ENCODE measurements at regions not wholly inside any gene's neighbourhood (a gene's known extent, or its start where the extent isn't known, plus 50 kb on each side); places are given as distances from the start of the nearest gene placed in this dataset.
"Not testable (repeated sequence)": the region's sequence is repeated elsewhere in the genome, so short reads cannot be mapped to it uniquely, and the experiment has no call there.

DNA sequence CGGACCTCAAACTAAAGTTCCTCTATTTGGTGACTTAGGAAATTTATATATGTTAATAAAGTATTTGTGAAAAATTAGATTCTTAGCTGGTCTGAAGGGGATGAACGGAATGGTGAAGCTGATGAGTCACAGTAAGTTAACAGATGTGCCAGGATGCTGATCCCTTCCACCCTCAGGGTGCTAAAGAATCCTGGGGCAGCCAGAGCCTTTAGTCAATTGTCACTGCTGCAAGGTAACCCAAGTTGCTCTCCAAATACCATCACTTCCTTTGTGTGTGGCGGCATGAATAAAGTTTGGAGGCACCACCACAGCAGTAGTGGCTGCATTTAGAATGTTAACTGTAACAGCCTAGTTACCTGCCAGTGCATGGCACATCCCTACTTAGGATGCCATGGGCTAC is 222.6 kb upstream of the PPP1R3A start:
- H3K36me3 Mint-ChIP-seq (ENCODE audit: low read depth), result no peaks in the 10 kb centered on the region
- no peaks in the 10 kb centered on the region for H3K27me3 Mint-ChIP-seq (ENCODE audit: low read depth)
- TF ChIP-seq, protein P1, sequence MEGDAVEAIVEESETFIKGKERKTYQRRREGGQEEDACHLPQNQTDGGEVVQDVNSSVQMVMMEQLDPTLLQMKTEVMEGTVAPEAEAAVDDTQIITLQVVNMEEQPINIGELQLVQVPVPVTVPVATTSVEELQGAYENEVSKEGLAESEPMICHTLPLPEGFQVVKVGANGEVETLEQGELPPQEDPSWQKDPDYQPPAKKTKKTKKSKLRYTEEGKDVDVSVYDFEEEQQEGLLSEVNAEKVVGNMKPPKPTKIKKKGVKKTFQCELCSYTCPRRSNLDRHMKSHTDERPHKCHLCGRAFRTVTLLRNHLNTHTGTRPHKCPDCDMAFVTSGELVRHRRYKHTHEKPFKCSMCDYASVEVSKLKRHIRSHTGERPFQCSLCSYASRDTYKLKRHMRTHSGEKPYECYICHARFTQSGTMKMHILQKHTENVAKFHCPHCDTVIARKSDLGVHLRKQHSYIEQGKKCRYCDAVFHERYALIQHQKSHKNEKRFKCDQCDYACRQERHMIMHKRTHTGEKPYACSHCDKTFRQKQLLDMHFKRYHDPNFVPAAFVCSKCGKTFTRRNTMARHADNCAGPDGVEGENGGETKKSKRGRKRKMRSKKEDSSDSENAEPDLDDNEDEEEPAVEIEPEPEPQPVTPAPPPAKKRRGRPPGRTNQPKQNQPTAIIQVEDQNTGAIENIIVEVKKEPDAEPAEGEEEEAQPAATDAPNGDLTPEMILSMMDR (IDR thresholded peaks at IDR 0.05), result no peak
- no peaks in the 10 kb centered on the region for H3K4me1 Mint-ChIP-seq (ENCODE audit: low read depth)
- no peak overlapping the region for H3K27ac Mint-ChIP-seq (ENCODE audit: unreplicated experiment)
- no peak overlapping the region for H3K4me3 Mint-ChIP-seq (ENCODE audit: unreplicated experiment)
- no peaks in the 10 kb centered on the region for H3K9me3 Mint-ChIP-seq (ENCODE audit: low read depth)
- DNase-seq (ENCODE audit: low spot score), result no peak

DNA sequence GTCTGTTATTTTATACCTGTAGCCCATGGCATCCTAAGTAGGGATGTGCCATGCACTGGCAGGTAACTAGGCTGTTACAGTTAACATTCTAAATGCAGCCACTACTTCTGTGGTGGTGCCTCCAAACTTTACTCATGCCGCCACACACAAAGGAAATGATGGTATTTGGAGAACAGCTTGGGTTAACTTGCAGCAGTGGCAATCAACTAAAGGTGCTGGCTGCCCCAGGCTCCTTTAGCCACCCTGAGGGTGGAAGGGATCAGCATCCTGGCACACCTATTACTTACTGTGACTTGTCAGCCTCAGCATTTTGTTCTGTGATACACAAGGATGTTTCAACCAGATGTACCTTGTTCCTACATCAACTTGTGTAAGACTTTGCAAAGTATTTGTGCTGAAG is 221.8 kb upstream of the PPP1R3A start:
- Mint-ChIP-seq H3K27me3 (ENCODE audit: low read depth) (no peaks in the 10 kb centered on the region), H3K4me3 (ENCODE audit: unreplicated experiment) (no peak overlapping the region), H3K4me1 (ENCODE audit: low read depth) (peaks cover 6% of the 10 kb centered on the region), H3K36me3 (ENCODE audit: low read depth) (no peaks in the 10 kb centered on the region), H3K27ac (ENCODE audit: unreplicated experiment) (no peak overlapping the region), H3K9me3 (ENCODE audit: low read depth) (no peaks in the 10 kb centered on the region)
- TF ChIP-seq, protein P1 (IDR thresholded peaks at IDR 0.05), result no peak
- DNase-seq (ENCODE audit: low spot score), result no peak

DNA sequence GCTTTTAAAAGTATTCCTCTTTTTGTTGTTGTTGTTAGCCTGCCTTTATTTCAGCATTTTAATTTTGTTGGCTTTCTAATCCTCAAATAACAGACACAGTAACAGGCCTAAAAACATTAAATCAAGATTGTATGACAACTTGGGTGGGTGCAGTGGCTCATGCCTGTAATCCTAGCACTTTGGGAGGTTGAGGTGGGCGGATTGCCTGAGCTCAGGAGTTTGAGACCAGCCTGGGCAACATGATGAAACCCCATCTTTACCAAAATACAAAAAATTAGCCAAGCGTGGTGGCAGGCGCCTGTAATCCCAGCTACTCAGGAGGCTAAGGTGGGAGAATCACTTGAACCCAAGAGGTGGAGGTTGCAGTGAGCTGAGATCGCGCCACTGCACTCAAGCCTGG is 220.9 kb upstream of the PPP1R3A start:
- not testable (repeated sequence) for H3K4me3 Mint-ChIP-seq (ENCODE audit: unreplicated experiment); DNase-seq (ENCODE audit: low spot score); H3K36me3 Mint-ChIP-seq (ENCODE audit: low read depth); H3K27ac Mint-ChIP-seq (ENCODE audit: unreplicated experiment); H3K27me3 Mint-ChIP-seq (ENCODE audit: low read depth); H3K9me3 Mint-ChIP-seq (ENCODE audit: low read depth)
- peaks cover 11% of the 10 kb centered on the region for H3K4me1 Mint-ChIP-seq (ENCODE audit: low read depth)

DNA sequence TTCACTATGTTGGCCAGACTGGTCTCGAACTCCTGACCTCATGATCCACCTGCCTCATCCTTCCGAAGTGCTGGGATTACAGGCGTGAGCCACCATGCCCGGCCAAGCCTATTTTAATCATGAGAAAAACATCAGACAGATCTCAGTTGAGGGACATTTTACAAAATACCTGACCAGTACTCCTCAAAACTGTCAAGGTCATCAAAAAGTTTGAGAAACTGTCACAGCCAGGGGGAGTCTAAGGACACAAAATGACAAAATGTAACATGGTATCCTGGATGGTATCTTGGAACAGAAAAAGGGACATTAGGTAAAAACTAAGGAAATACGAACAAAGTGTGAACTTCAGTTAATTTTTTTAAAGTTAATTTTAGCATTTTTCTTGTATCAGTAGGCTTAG is 219.8 kb upstream of the PPP1R3A start:
- TF ChIP-seq, protein P1 (IDR thresholded peaks at IDR 0.05), result no peak
- Mint-ChIP-seq H3K27me3 (ENCODE audit: low read depth) (no peaks in the 10 kb centered on the region), H3K4me3 (ENCODE audit: unreplicated experiment) (no peak overlapping the region), H3K36me3 (ENCODE audit: low read depth) (no peaks in the 10 kb centered on the region), H3K4me1 (ENCODE audit: low read depth) (peaks cover 11% of the 10 kb centered on the region), H3K27ac (ENCODE audit: unreplicated experiment) (no peak overlapping the region), H3K9me3 (ENCODE audit: low read depth) (peaks cover 5% of the 10 kb centered on the region)
- DNase-seq (ENCODE audit: low spot score), result no peak

DNA sequence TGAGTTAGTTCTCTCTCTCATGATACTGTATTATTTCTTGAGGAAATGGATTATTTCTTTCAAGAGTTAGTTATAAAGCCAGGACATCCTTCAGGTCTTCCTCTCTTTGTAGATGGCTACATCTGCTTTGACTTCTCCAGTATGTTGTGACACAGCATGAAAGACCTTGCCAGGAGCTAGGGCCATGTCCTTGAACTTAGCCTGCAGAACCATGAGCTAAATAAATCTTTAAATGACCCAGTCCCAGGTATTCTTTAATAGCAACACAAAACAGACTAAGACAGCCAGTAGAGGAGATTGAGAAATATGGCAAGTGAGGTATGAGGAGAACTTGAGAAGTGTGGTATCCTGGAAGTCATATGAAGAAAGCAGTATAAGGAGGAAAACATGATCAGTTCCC is 214.9 kb upstream of the PPP1R3A start:
- no peaks in the 10 kb centered on the region for H3K36me3 Mint-ChIP-seq (ENCODE audit: low read depth)
- no peak overlapping the region for H3K27ac Mint-ChIP-seq (ENCODE audit: unreplicated experiment)
- TF ChIP-seq, protein P1 (IDR thresholded peaks at IDR 0.05), result no peak
- DNase-seq (ENCODE audit: low spot score), result no peak
- peaks cover 23% of the 10 kb centered on the region for H3K4me1 Mint-ChIP-seq (ENCODE audit: low read depth)
- H3K4me3 Mint-ChIP-seq (ENCODE audit: unreplicated experiment), result no peak overlapping the region
- H3K27me3 Mint-ChIP-seq (ENCODE audit: low read depth), result no peaks in the 10 kb centered on the region
- H3K9me3 Mint-ChIP-seq (ENCODE audit: low read depth), result peaks cover 5% of the 10 kb centered on the region

DNA sequence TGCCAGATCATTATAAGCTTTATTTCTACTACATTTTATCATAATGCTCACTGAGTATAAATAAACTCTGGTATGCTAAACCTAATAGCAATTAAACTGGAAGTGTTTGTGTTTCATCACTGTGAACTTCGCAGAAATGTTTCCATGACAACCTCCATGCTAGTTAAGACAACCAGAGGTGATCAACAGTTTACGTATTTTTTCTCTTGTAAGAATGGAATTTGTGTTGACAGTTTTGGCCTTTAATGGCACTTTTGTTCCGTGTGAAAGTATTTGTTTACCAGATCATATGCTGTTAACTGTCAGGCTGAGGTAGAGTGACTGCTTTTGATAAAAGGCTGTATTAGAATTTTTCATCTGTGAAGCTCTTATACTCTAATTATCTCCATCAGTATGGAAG is 212.1 kb upstream of the PPP1R3A start:
- no peak overlapping the region for H3K27ac Mint-ChIP-seq (ENCODE audit: unreplicated experiment)
- H3K9me3 Mint-ChIP-seq (ENCODE audit: low read depth), result peaks cover 10% of the 10 kb centered on the region
- TF ChIP-seq, protein P1 (IDR thresholded peaks at IDR 0.05), result no peak
- peaks cover 19% of the 10 kb centered on the region for H3K4me1 Mint-ChIP-seq (ENCODE audit: low read depth)
- H3K27me3 Mint-ChIP-seq (ENCODE audit: low read depth), result no peaks in the 10 kb centered on the region
- no peaks in the 10 kb centered on the region for H3K36me3 Mint-ChIP-seq (ENCODE audit: low read depth)
- H3K4me3 Mint-ChIP-seq (ENCODE audit: unreplicated experiment), result no peak overlapping the region
- no peak for DNase-seq (ENCODE audit: low spot score)

Measured in chondrocyte (in vitro differentiated cells).